ENCODE measurements at regions not wholly inside any gene's neighbourhood (a gene's known extent, or its start where the extent isn't known, plus 50 kb on each side); places are given as distances from the start of the nearest gene placed in this dataset.

- H3K4me3 Mint-ChIP-seq: no peak overlapping the region
- H3K27ac Mint-ChIP-seq: no peak overlapping the region
- H3K36me3 Mint-ChIP-seq (ENCODE audit: low read depth): no peaks in the 10 kb centered on the region
- no peaks in the 10 kb centered on the region for H3K4me1 Mint-ChIP-seq (ENCODE audit: low read depth)
- intact Hi-C loops (cut with micrococcal nuclease): no loop called here
- no peaks in the 10 kb centered on the region for H3K27me3 Mint-ChIP-seq
- peaks cover 14% of the 10 kb centered on the region for H3K9me3 Mint-ChIP-seq
Measured at GRCh38 chr16:64731891-64732290, 390.0 kb downstream of the CDH11 start.

GRCh38 chr16:64730261-64730660 is 391.6 kb downstream of the CDH11 start:
- H3K4me1 Mint-ChIP-seq (ENCODE audit: low read depth): no peaks in the 10 kb centered on the region

GRCh38 chr16:64724339-64724738 is 397.5 kb downstream of the CDH11 start:
- Mint-ChIP-seq H3K4me1 (ENCODE audit: low read depth) (no peaks in the 10 kb centered on the region), H3K36me3 (ENCODE audit: low read depth) (no peaks in the 10 kb centered on the region), H3K9me3 (no peaks in the 10 kb centered on the region), H3K4me3 (no peak overlapping the region), H3K27me3 (no peaks in the 10 kb centered on the region), H3K27ac (no peak overlapping the region)
- intact Hi-C loops (cut with micrococcal nuclease): no loop called here

More at GRCh38 chr16:64730261-64730660, 391.6 kb downstream of the CDH11 start:
- Mint-ChIP-seq H3K9me3 (peaks cover 5% of the 10 kb centered on the region), H3K27me3 (no peaks in the 10 kb centered on the region), H3K27ac (no peak overlapping the region), H3K36me3 (ENCODE audit: low read depth) (no peaks in the 10 kb centered on the region), H3K4me3 (no peak overlapping the region)
- intact Hi-C loops (cut with micrococcal nuclease): no loop called here

GRCh38 chr16:64718486-64718885 is 403.4 kb downstream of the CDH11 start:
- H3K4me3 Mint-ChIP-seq: no peak overlapping the region
- H3K27ac Mint-ChIP-seq: no peak overlapping the region
- H3K36me3 Mint-ChIP-seq (ENCODE audit: low read depth): no peaks in the 10 kb centered on the region
- intact Hi-C loops (cut with micrococcal nuclease): no loop called here
- no peaks in the 10 kb centered on the region for H3K9me3 Mint-ChIP-seq
- H3K4me1 Mint-ChIP-seq (ENCODE audit: low read depth): no peaks in the 10 kb centered on the region
- H3K27me3 Mint-ChIP-seq: no peaks in the 10 kb centered on the region

- no peak overlapping the region for H3K27ac Mint-ChIP-seq
- no peaks in the 10 kb centered on the region for H3K9me3 Mint-ChIP-seq
- H3K36me3 Mint-ChIP-seq (ENCODE audit: low read depth): no peaks in the 10 kb centered on the region
- no peaks in the 10 kb centered on the region for H3K4me1 Mint-ChIP-seq (ENCODE audit: low read depth)
- H3K27me3 Mint-ChIP-seq: no peaks in the 10 kb centered on the region
- no peak overlapping the region for H3K4me3 Mint-ChIP-seq
- intact Hi-C loops (cut with micrococcal nuclease): no loop called here
Measured at GRCh38 chr16:64717871-64718270, 404.0 kb downstream of the CDH11 start.

- Mint-ChIP-seq H3K27me3 (no peaks in the 10 kb centered on the region), H3K27ac (no peak overlapping the region), H3K4me1 (ENCODE audit: low read depth) (no peaks in the 10 kb centered on the region), H3K4me3 (no peak overlapping the region), H3K36me3 (ENCODE audit: low read depth) (no peaks in the 10 kb centered on the region), H3K9me3 (no peaks in the 10 kb centered on the region)
- intact Hi-C loops (cut with micrococcal nuclease): no loop called here
Measured at GRCh38 chr16:64715624-64716023, 406.2 kb downstream of the CDH11 start.

GRCh38 chr16:64712026-64712425 is 409.8 kb downstream of the CDH11 start:
- intact Hi-C loops (cut with micrococcal nuclease): no loop called here
- no peaks in the 10 kb centered on the region for H3K4me1 Mint-ChIP-seq (ENCODE audit: low read depth)
- H3K9me3 Mint-ChIP-seq: no peaks in the 10 kb centered on the region
- no peaks in the 10 kb centered on the region for H3K36me3 Mint-ChIP-seq (ENCODE audit: low read depth)
- no peak overlapping the region for H3K4me3 Mint-ChIP-seq
- H3K27ac Mint-ChIP-seq: no peak overlapping the region
- no peaks in the 10 kb centered on the region for H3K27me3 Mint-ChIP-seq

- Mint-ChIP-seq H3K4me3 (no peak overlapping the region), H3K27ac (no peak overlapping the region), H3K27me3 (no peaks in the 10 kb centered on the region), H3K9me3 (no peaks in the 10 kb centered on the region), H3K36me3 (ENCODE audit: low read depth) (no peaks in the 10 kb centered on the region), H3K4me1 (ENCODE audit: low read depth) (no peaks in the 10 kb centered on the region)
- intact Hi-C loops (cut with micrococcal nuclease): no loop called here
Measured at GRCh38 chr16:64711596-64711995, 410.3 kb downstream of the CDH11 start.

GRCh38 chr16:64711026-64711425 is 410.8 kb downstream of the CDH11 start:
- H3K4me1 Mint-ChIP-seq (ENCODE audit: low read depth): no peaks in the 10 kb centered on the region
- no peaks in the 10 kb centered on the region for H3K9me3 Mint-ChIP-seq
- no peaks in the 10 kb centered on the region for H3K36me3 Mint-ChIP-seq (ENCODE audit: low read depth)
- H3K27me3 Mint-ChIP-seq: no peaks in the 10 kb centered on the region
- intact Hi-C loops (cut with micrococcal nuclease): no loop called here
- no peak overlapping the region for H3K27ac Mint-ChIP-seq
- no peak overlapping the region for H3K4me3 Mint-ChIP-seq

- Mint-ChIP-seq H3K9me3 (no peaks in the 10 kb centered on the region), H3K27me3 (no peaks in the 10 kb centered on the region), H3K27ac (no peak overlapping the region), H3K4me1 (ENCODE audit: low read depth) (no peaks in the 10 kb centered on the region), H3K4me3 (no peak overlapping the region), H3K36me3 (ENCODE audit: low read depth) (no peaks in the 10 kb centered on the region)
- intact Hi-C loops (cut with micrococcal nuclease): no loop called here
Measured at GRCh38 chr16:64705443-64705842, 416.4 kb downstream of the CDH11 start.

- no peaks in the 10 kb centered on the region for H3K27me3 Mint-ChIP-seq
- H3K27ac Mint-ChIP-seq: no peak overlapping the region
- H3K4me1 Mint-ChIP-seq (ENCODE audit: low read depth): no peaks in the 10 kb centered on the region
Measured at GRCh38 chr16:64704386-64704785, 417.5 kb downstream of the CDH11 start.

GRCh38 chr16:64702415-64702814 is 419.4 kb downstream of the CDH11 start:
- intact Hi-C loops (cut with micrococcal nuclease): no loop called here
- no peaks in the 10 kb centered on the region for H3K4me1 Mint-ChIP-seq (ENCODE audit: low read depth)
- no peak overlapping the region for H3K27ac Mint-ChIP-seq
- no peak overlapping the region for H3K4me3 Mint-ChIP-seq
- no peaks in the 10 kb centered on the region for H3K9me3 Mint-ChIP-seq
- H3K27me3 Mint-ChIP-seq: no peaks in the 10 kb centered on the region
- no peaks in the 10 kb centered on the region for H3K36me3 Mint-ChIP-seq (ENCODE audit: low read depth)

More at GRCh38 chr16:64704386-64704785, 417.5 kb downstream of the CDH11 start:
- Mint-ChIP-seq H3K4me3 (no peak overlapping the region), H3K9me3 (no peaks in the 10 kb centered on the region), H3K36me3 (ENCODE audit: low read depth) (no peaks in the 10 kb centered on the region)
- intact Hi-C loops (cut with micrococcal nuclease): no loop called here

GRCh38 chr16:64700628-64701027 is 421.2 kb downstream of the CDH11 start:
- Mint-ChIP-seq H3K27me3 (no peaks in the 10 kb centered on the region), H3K9me3 (no peaks in the 10 kb centered on the region), H3K27ac (no peak overlapping the region), H3K4me1 (ENCODE audit: low read depth) (no peaks in the 10 kb centered on the region), H3K4me3 (no peak overlapping the region), H3K36me3 (ENCODE audit: low read depth) (no peaks in the 10 kb centered on the region)
- intact Hi-C loops (cut with micrococcal nuclease): no loop called here

GRCh38 chr16:64696866-64697265 is 425.0 kb downstream of the CDH11 start:
- Mint-ChIP-seq H3K9me3 (no peaks in the 10 kb centered on the region), H3K27ac (no peak overlapping the region), H3K36me3 (ENCODE audit: low read depth) (no peaks in the 10 kb centered on the region), H3K4me3 (no peak overlapping the region), H3K4me1 (ENCODE audit: low read depth) (no peaks in the 10 kb centered on the region), H3K27me3 (no peaks in the 10 kb centered on the region)
- intact Hi-C loops (cut with micrococcal nuclease): no loop called here

GRCh38 chr16:64695684-64696083 is 426.2 kb downstream of the CDH11 start:
- Mint-ChIP-seq H3K36me3 (ENCODE audit: low read depth) (no peaks in the 10 kb centered on the region), H3K4me1 (ENCODE audit: low read depth) (no peaks in the 10 kb centered on the region), H3K27me3 (no peaks in the 10 kb centered on the region), H3K9me3 (no peaks in the 10 kb centered on the region), H3K27ac (no peak overlapping the region), H3K4me3 (no peak overlapping the region)
- intact Hi-C loops (cut with micrococcal nuclease): no loop called here
